BE2C (cell line): ENCODE measurements at regions not wholly inside any gene's neighbourhood (a gene's known extent, or its start where the extent isn't known, plus 50 kb on each side); places are given as distances from the start of the nearest gene placed in this dataset.

Source experiments
- DNase-seq: peaks from one replicate; pipeline ENCODE4 v3.0.0-alpha.2; 2020
- H3K27me3 ChIP-seq: fragments of 250-450 bp; sonication (Bioruptor Pico); 2 replicates; pipeline ENCODE4 v1.5.1; 2020; ENCODE audit warnings: mild to moderate bottlenecking
- H3K36me3 ChIP-seq: fragments of 250-450 bp; sonication (Bioruptor Pico); 2 replicates; pipeline ENCODE4 v1.5.1; 2020; ENCODE audit warnings: mild to moderate bottlenecking
- H3K4me1 ChIP-seq: fragments of 250-450 bp; sonication (Bioruptor Pico); 2 replicates; pipeline ENCODE4 v1.5.1; 2020
- H3K4me3 ChIP-seq: 2 replicates; pipeline ENCODE4 v1.5.1; 2011; ENCODE audit warnings: low read depth, low read length
- H3K9me3 ChIP-seq: fragments of 250-450 bp; sonication (Bioruptor Pico); 2 replicates; pipeline ENCODE4 v1.5.1; 2020
- TF ChIP-seq, protein P1 (sequence below): IDR thresholded peaks from 2 replicates; pipeline ENCODE4 v1.5.1; 2012; ENCODE audit warnings: mild to moderate bottlenecking, low read depth, low read length

DNA sequence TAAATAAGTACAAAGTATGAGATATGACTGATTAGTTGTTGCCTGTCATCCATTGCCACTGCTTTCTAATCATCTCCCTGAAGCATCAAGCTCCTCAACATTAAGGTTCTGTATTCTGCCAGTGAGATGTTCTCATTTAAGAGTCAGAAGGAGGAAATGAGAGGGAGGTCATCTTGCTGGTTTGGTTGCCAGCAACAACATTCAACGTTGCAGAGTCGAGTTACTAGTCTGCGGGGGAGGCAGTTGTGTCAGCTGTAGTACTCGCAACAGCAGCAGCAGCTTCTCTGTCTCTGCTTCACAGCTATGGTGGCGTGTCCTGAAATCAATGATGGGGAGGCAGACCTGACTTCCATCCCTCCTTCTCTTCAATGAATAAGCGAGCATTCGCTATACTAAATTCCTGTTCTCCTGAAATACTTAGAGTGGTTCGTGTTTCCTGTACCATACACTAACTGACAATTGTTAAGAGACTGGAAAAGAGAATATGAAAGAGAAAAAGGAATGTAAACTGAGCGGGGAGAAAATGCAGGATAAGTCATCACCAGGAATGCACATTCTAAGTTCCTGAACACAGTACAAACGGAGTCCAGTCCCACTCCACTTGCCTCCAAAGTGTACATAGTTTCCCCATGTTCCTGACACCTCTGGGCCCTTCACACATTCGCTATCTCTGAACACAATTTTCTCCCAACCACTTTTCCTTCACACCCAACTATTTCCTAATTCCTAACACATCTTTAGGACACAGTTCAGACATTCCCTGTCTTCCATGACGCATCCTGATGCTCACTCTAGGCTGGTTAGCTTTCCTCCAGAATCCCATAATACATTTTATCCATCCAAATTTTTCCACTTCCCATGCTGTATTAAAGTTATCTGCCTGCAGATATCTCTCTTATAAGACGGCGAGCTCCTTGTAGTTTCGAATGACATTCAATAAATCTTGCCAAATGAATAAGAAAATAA is 263.0 kb downstream of the KLF12 start:
- Histone ChIP-seq H3K9me3 (no peaks in the 10 kb centered on the region), H3K36me3 (no peaks in the 10 kb centered on the region), H3K4me1 (peaks cover 9% of the 10 kb centered on the region), H3K27me3 (no peaks in the 10 kb centered on the region), H3K4me3 (no peak overlapping the region)
- DNase-seq = no peak
- TF ChIP-seq, protein P1, sequence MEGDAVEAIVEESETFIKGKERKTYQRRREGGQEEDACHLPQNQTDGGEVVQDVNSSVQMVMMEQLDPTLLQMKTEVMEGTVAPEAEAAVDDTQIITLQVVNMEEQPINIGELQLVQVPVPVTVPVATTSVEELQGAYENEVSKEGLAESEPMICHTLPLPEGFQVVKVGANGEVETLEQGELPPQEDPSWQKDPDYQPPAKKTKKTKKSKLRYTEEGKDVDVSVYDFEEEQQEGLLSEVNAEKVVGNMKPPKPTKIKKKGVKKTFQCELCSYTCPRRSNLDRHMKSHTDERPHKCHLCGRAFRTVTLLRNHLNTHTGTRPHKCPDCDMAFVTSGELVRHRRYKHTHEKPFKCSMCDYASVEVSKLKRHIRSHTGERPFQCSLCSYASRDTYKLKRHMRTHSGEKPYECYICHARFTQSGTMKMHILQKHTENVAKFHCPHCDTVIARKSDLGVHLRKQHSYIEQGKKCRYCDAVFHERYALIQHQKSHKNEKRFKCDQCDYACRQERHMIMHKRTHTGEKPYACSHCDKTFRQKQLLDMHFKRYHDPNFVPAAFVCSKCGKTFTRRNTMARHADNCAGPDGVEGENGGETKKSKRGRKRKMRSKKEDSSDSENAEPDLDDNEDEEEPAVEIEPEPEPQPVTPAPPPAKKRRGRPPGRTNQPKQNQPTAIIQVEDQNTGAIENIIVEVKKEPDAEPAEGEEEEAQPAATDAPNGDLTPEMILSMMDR = no peak

DNA sequence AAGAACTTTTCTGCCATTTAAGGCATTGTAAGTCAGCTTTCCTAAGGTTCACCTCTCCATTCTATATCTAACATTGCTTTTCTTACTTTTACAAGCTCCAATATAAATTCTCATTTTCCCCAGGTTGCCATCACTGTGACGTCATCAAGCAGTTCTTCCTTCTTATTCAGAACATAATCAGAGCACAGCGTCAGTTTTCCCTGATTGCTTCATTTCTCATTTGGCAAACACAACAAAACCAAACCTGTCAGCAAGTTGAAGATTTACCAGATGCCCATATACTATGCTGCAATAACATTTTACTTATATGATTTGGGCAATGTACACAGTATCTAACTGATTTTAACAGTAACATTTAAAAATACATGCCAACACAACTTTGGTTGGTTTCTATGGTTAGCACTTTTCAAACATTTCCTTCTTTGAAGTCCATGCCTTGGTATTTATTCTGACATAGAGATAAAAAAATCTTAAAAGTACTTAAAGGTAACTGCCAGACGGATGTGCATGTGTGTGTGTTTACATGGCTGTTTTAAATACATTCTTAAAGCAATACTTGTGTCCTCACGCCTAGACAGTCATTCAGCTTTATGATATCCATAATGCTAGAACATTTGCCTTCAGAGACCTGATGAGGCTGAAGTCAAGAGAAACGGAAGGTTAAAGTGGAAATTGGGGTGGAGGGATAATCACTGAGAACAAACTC is 264.0 kb downstream of the KLF12 start:
- Histone ChIP-seq H3K36me3 (no peaks in the 10 kb centered on the region), H3K4me3 (no peak overlapping the region), H3K4me1 (peaks cover 11% of the 10 kb centered on the region), H3K27me3 (no peaks in the 10 kb centered on the region), H3K9me3 (no peaks in the 10 kb centered on the region)
- DNase-seq = no peak
- TF ChIP-seq, protein P1 = no peak

DNA sequence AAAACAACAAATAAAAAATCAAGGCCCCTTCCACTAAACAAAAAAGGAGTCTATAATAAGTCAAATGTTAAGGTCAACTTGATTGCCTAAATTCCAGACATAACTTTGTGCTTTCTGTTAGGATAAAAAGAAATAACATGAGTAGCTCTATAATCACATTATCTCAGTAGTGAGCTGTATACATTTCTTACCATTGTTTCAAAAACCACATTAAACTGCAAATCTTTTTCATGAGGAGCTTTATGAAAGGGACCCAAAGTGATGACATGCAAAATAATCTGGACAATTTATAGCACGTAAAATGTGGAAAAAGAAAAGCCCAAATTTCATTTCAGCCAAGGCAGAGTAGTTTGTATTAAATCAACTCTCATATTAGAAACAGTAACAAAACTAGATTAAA is 269.2 kb downstream of the KLF12 start:
- DNase-seq = no peak
- Histone ChIP-seq H3K27me3 (no peaks in the 10 kb centered on the region), H3K4me1 (peaks cover 16% of the 10 kb centered on the region), H3K36me3 (no peaks in the 10 kb centered on the region), H3K9me3 (no peaks in the 10 kb centered on the region), H3K4me3 (no peak overlapping the region)
- TF ChIP-seq, protein P1 = no peak

DNA sequence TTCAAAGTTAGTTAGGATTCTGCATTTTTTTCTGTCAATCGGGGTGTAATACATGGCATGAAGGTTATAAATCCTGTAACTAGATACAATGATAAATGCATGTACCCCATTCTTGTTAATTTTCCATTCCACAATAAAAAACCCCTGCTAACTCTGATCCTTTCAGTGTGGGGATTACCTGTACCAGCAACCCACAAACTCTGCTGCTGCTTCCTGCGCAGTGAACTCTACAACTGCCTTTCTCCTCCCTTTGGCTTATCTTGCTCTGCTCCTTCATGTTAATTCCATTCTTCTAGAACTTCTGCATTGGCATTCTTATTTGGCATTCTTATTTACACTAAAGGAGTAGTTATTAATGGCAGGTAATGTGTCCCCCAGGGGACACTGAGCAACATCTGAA is 273.1 kb downstream of the KLF12 start:
- no peak for DNase-seq
- no peaks in the 10 kb centered on the region for H3K9me3 ChIP-seq
- no peak overlapping the region for H3K4me3 ChIP-seq
- TF ChIP-seq, protein P1 = no peak
- H3K4me1 ChIP-seq = peaks cover 16% of the 10 kb centered on the region
- no peaks in the 10 kb centered on the region for H3K36me3 ChIP-seq
- no peaks in the 10 kb centered on the region for H3K27me3 ChIP-seq

DNA sequence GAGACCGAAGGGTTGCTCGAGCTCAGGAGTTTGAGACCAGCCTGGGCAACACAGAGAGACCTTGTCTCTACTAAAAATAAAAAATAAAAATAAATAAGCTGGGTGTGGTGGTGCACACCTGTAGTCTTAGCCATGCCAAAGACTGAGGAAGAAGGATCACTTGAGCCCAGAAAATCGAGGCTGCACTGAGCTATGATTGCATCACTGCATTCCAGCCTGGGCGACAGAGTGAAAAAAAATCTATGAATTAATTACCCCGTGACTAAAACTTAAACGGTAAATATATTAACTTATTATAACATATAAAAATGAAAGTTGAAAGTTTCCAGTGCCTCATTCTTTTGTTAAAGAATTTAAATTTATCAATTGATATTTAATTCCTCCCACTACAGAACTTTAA is 273.7 kb downstream of the KLF12 start:
- DNase-seq = no peak
- Histone ChIP-seq H3K9me3 (no peaks in the 10 kb centered on the region), H3K4me3 (no peak overlapping the region), H3K4me1 (peaks cover 16% of the 10 kb centered on the region), H3K27me3 (no peaks in the 10 kb centered on the region), H3K36me3 (no peaks in the 10 kb centered on the region)
- TF ChIP-seq, protein P1 = no peak

DNA sequence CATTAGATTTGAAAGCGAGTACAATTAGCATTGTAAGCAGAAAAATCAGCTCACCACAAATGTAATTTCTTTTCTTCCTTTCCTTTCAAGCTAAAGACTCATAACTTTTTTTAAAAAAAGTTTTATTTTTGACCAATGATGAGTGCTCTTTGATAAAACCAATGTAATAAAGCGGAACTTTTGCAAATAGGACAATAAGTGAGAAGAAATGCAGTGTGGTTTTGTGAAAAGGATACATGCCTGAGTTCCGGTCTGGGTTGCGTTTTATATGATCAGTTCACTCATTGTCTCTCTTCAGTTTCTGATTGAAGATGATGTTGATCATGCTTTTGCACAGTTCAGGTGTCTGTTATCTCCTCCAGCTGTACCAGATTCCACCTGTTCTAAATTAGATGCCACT is 274.4 kb downstream of the KLF12 start:
- Histone ChIP-seq H3K36me3 (no peaks in the 10 kb centered on the region), H3K4me3 (no peak overlapping the region), H3K27me3 (no peaks in the 10 kb centered on the region), H3K9me3 (no peaks in the 10 kb centered on the region), H3K4me1 (peaks cover 11% of the 10 kb centered on the region)
- DNase-seq = no peak
- TF ChIP-seq, protein P1 = no peak
